Lower leg skin (tissue), 3 donors: ENCODE measurements at regions not wholly inside any gene's neighbourhood (a gene's known extent, or its start where the extent isn't known, plus 50 kb on each side); places are given as distances from the start of the nearest gene placed in this dataset.

Source experiments
- CTCF ChIP-seq, 3 donors: fragments of 450-650 bp; IDR thresholded peaks; one replicate each; pipeline ENCODE4 v1.5.1; 2016; ENCODE audit warnings: antibody characterized with exemption in 3 of 3, mild to moderate bottlenecking in 3 of 3, moderate library complexity in 2 of 3
- POLR2A ChIP-seq, 2 donors: fragments of 450-650 bp; IDR thresholded peaks; one replicate each; pipeline ENCODE4 v1.6.1; 2016 to 2017; ENCODE audit warnings: antibody characterized with exemption in 2 of 2, mild to moderate bottlenecking in 1 of 2, moderate library complexity in 1 of 2

DNA sequence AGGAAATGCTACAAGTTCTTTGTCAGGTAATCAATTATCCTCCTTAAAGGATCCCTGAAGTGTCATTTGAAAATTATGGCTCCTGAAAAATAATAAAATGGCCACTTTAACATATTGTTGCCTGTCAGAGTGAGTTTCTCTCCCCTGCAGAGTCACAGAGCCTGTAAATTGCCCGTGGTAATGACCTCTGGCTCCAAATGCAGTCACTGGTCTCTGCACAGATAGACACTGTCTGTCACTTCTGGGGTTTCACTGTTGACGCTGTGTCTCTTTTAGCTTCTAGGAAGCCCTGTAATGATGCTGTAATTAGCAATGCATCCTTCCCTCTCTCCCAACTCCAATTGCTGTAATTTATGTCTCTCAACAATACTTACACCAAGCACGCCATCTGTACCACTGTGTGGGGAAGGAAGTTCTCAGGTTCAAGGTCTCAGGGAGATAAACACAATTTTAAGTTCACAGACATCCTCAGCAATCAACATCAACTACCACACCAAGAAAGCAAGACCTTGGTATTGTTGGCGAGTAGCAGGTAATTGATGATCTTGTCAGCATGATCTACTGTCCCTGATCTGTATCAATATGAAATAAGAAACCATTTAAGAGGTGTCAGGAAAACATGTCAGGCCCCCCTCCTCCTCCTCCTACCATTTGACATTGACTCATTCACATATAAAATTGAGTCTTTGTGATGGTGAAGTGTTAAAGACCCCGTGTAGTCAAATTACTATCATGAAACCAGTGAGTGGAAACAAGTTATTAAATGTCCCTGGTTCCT is 91.2 kb upstream of the SULF2 start:
- no peak for TF ChIP-seq CTCF (IDR thresholded peaks at IDR 0.05)
- TF ChIP-seq POLR2A (IDR thresholded peaks at IDR 0.05), result no peak
